ENCODE measurements at regions not wholly inside any gene's neighbourhood (a gene's known extent, or its start where the extent isn't known, plus 50 kb on each side); places are given as distances from the start of the nearest gene placed in this dataset.

- FAIRE-seq, result no peak
- ATAC-seq, result no peak
- POLR2A ChIA-PET, result no interaction called here
Observed at GRCh38 chr12:16881986-16882570, 276.1 kb upstream of the LMO3 start.

More at GRCh38 chr12:16881986-16882570, 276.1 kb upstream of the LMO3 start:
- TF ChIP-seq ZNF398 (CRISPR knock-in tag; IDR thresholded peaks at IDR 0.05), result no peak
- TF ChIP-seq POLR2A (conservative IDR thresholded peaks at IDR 0.05), result no peak
- TF ChIP-seq ELF1 (tag; IDR thresholded peaks at IDR 0.05), result no peak
- Histone ChIP-seq H3K4me2 (ENCODE audit: insufficient read depth, low read length) (no peak overlapping the region), H3K4me3 (no peak overlapping the region), H3K9me1 (ENCODE audit: control insufficient read depth, insufficient read depth, low read length) (no peaks in the 10 kb centered on the region), H3K4me1 (replicated peaks in 1 of 2; ENCODE audit: control insufficient read depth in 2 of 2, insufficient read depth in 2 of 2, low read length in 2 of 2) (no peaks in the 10 kb centered on the region), H4K20me1 (replicated peaks; ENCODE audit: control insufficient read depth, insufficient read depth, low read length) (no peaks in the 10 kb centered on the region), H3K36me3 (ENCODE audit: control insufficient read depth, insufficient read depth, low read length) (no peaks in the 10 kb centered on the region), H2AFZ (ENCODE audit: low read depth, low read length) (no peak overlapping the region), H3K79me2 (ENCODE audit: control insufficient read depth, insufficient read depth, low read length) (no peaks in the 10 kb centered on the region), H3K27ac (ENCODE audit: extremely low read depth, low read depth, low read length) (no peak overlapping the region), H3K27me3 (ENCODE audit: control insufficient read depth in 2 of 2, insufficient read depth in 2 of 2, low read length in 2 of 2) (no peaks in the 10 kb centered on the region), H3K9ac (ENCODE audit: insufficient read depth in 1 of 2, low read depth in 2 of 2, low read length in 2 of 2) (no peak overlapping the region), H3K9me3 (replicated peaks; ENCODE audit: control insufficient read depth, insufficient read depth, low read depth, low read length) (no peaks in the 10 kb centered on the region)
- DNase-seq (ENCODE audit: extremely low read depth in 1 of 4, low spot score in 3 of 4), result no peak
- in situ Hi-C loops (cut with MboI) (no loop called here), intact Hi-C loops (cut with micrococcal nuclease) (no loop called here)
- CTCF ChIA-PET (ENCODE audit: low intra/inter-chr PET ratio), result no interaction called here
- WGBS (ENCODE audit: insufficient coverage, low coverage, missing lambda C conversion rate), result 3% methylated on average over 4 of the region's 4 CpGs
- BruUV-seq (replicated peaks), result no TSS peak

Data from K562 (cell line).